ENCODE measurements at regions not wholly inside any gene's neighbourhood (a gene's known extent, or its start where the extent isn't known, plus 50 kb on each side); places are given as distances from the start of the nearest gene placed in this dataset.
"Not testable (repeated sequence)": the region's sequence is repeated elsewhere in the genome, so short reads cannot be mapped to it uniquely, and the experiment has no call there.

GRCh38 chr20:43383026-43383795 lies 74.5 kb upstream of the SRSF6 start:
- DNase-seq (ENCODE audit: low read depth), result peak; percentile 31

GRCh38 chr20:43382135-43382534 lies 75.6 kb upstream of the SRSF6 start:
- not testable (repeated sequence) for DNase-seq (ENCODE audit: low read depth); H3K4me3 ChIP-seq (replicated peaks; ENCODE audit: low read depth, low read length)

More at GRCh38 chr20:43383026-43383795, 74.5 kb upstream of the SRSF6 start:
- no peak overlapping the region for H3K4me3 ChIP-seq (replicated peaks; ENCODE audit: low read depth, low read length)
- no peak for TF ChIP-seq CTCF (IDR thresholded peaks at IDR 0.05; ENCODE audit: low read length, missing control alignments)

GRCh38 chr20:43381533-43381932 lies 76.2 kb upstream of the SRSF6 start:
- DNase-seq (ENCODE audit: low read depth); H3K4me3 ChIP-seq (replicated peaks; ENCODE audit: low read depth, low read length): not testable (repeated sequence)

- TF ChIP-seq CTCF (IDR thresholded peaks at IDR 0.05; ENCODE audit: low read length, missing control alignments), result no peak
- H3K4me3 ChIP-seq (replicated peaks; ENCODE audit: low read depth, low read length), result no peak overlapping the region
- DNase-seq (ENCODE audit: low read depth), result peak; percentile 84
Measured at GRCh38 chr20:43379239-43379917, 78.3 kb upstream of the SRSF6 start.

GRCh38 chr20:43376831-43377230 lies 80.9 kb upstream of the SRSF6 start:
- H3K4me3 ChIP-seq (replicated peaks; ENCODE audit: low read depth, low read length), result no peak overlapping the region
- no peak for TF ChIP-seq CTCF (IDR thresholded peaks at IDR 0.05; ENCODE audit: low read length, missing control alignments)
- DNase-seq (ENCODE audit: low read depth), result no peak

- H3K4me3 ChIP-seq (replicated peaks; ENCODE audit: low read depth, low read length), result no peak overlapping the region
- TF ChIP-seq CTCF (IDR thresholded peaks at IDR 0.05; ENCODE audit: low read length, missing control alignments), result no peak
- DNase-seq (ENCODE audit: low read depth), result peak; percentile 55
Measured at GRCh38 chr20:43375591-43375990, 82.1 kb upstream of the SRSF6 start.

GRCh38 chr20:43372051-43372450 lies 85.6 kb upstream of the SRSF6 start:
- peak; percentile 42 for DNase-seq (ENCODE audit: low read depth)

More at GRCh38 chr20:43372051-43372450, 85.6 kb upstream of the SRSF6 start:
- H3K4me3 ChIP-seq (replicated peaks; ENCODE audit: low read depth, low read length), result no peak overlapping the region
- no peak for TF ChIP-seq CTCF (IDR thresholded peaks at IDR 0.05; ENCODE audit: low read length, missing control alignments)

Data from fibroblast of pulmonary artery (primary cell).